Glutamatergic neuron (in vitro differentiated cells): ENCODE measurements at regions not wholly inside any gene's neighbourhood (a gene's known extent, or its start where the extent isn't known, plus 50 kb on each side); places are given as distances from the start of the nearest gene placed in this dataset.
A peak's percentile ranks its signal among the peaks of the same experiment; 100 is the strongest.

Source experiments
- DNase-seq: peaks from one replicate; pipeline ENCODE4 v3.0.0; 2022
- H3K27ac Mint-ChIP-seq: one replicate; pipeline ENCODE4 v1.8.0; 2020; ENCODE audit warnings: mild to moderate bottlenecking, mixed read lengths, inconsistent platforms; ENCODE audit not compliant: unreplicated experiment
- H3K27me3 Mint-ChIP-seq: one replicate; pipeline ENCODE4 v1.8.0; 2020; ENCODE audit warnings: mild to moderate bottlenecking, moderate library complexity, mixed read lengths, inconsistent platforms; ENCODE audit not compliant: unreplicated experiment
- H3K36me3 Mint-ChIP-seq: one replicate; pipeline ENCODE4 v1.8.0; 2020; ENCODE audit warnings: mild to moderate bottlenecking, mixed read lengths, inconsistent platforms; ENCODE audit not compliant: unreplicated experiment
- H3K4me1 Mint-ChIP-seq: one replicate; pipeline ENCODE4 v1.8.0; 2020; ENCODE audit warnings: mild to moderate bottlenecking, low read depth, mixed read lengths, inconsistent platforms; ENCODE audit not compliant: unreplicated experiment
- H3K4me3 Mint-ChIP-seq: one replicate; pipeline ENCODE4 v1.8.0; 2020; ENCODE audit warnings: mild to moderate bottlenecking, mixed read lengths, inconsistent platforms; ENCODE audit not compliant: unreplicated experiment
- H3K9me3 Mint-ChIP-seq: one replicate; pipeline ENCODE4 v1.8.0; 2020; ENCODE audit warnings: mild to moderate bottlenecking, moderate library complexity, mixed read lengths, inconsistent platforms; ENCODE audit not compliant: unreplicated experiment
- TF ChIP-seq, protein P1 (sequence below): fragments of 200-600 bp; sonication (generic); IDR thresholded peaks from one replicate; pipeline ENCODE4 v1.5.0; 2021; ENCODE audit not compliant: partially characterized antibody, unreplicated experiment

DNA sequence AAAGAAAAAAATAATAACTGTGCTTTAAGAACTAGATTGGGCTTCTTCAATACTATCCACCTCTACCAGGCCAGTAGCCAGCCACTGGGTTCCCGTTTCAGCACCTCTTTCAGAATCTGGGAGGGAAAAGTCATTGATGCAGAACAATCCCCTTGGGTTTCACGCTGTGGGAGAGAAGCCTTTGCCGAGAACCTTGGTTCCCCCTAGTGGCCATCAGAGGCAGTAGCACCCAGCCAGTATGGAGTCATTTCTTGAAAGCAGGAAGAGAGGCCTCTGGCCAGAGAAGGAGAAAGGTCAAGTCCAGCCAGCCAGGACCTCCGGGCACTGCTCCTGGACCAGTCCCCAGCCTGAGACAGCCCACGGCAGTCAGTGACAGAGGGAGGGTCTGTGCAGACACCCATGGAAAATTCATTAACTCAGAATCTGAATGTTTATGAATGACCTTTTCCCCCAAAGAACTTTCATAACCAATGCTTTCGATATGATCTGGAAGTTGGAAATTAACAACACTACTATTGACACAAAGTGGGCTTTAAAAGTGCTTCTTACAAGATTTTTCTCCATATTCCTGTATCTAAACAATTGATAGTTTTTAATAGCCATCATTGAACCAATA is 51.2 kb upstream of the CDH5 start:
- H3K4me3 Mint-ChIP-seq, result no peak overlapping the region
- H3K9me3 Mint-ChIP-seq, result no peaks in the 10 kb centered on the region
- H3K36me3 Mint-ChIP-seq, result no peaks in the 10 kb centered on the region
- TF ChIP-seq, protein P1, sequence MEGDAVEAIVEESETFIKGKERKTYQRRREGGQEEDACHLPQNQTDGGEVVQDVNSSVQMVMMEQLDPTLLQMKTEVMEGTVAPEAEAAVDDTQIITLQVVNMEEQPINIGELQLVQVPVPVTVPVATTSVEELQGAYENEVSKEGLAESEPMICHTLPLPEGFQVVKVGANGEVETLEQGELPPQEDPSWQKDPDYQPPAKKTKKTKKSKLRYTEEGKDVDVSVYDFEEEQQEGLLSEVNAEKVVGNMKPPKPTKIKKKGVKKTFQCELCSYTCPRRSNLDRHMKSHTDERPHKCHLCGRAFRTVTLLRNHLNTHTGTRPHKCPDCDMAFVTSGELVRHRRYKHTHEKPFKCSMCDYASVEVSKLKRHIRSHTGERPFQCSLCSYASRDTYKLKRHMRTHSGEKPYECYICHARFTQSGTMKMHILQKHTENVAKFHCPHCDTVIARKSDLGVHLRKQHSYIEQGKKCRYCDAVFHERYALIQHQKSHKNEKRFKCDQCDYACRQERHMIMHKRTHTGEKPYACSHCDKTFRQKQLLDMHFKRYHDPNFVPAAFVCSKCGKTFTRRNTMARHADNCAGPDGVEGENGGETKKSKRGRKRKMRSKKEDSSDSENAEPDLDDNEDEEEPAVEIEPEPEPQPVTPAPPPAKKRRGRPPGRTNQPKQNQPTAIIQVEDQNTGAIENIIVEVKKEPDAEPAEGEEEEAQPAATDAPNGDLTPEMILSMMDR, result peak; percentile 97
- H3K27ac Mint-ChIP-seq, result no peak overlapping the region
- no peaks in the 10 kb centered on the region for H3K4me1 Mint-ChIP-seq
- H3K27me3 Mint-ChIP-seq, result no peaks in the 10 kb centered on the region
- DNase-seq, result peak; percentile 63

GRCh38 chr16:66311306-66311705 is 55.2 kb upstream of the CDH5 start:
- H3K4me3 Mint-ChIP-seq, result no peak overlapping the region
- no peaks in the 10 kb centered on the region for H3K9me3 Mint-ChIP-seq
- TF ChIP-seq, protein P1, result no peak
- DNase-seq, result no peak
- H3K36me3 Mint-ChIP-seq, result no peaks in the 10 kb centered on the region
- H3K27me3 Mint-ChIP-seq, result no peaks in the 10 kb centered on the region
- H3K27ac Mint-ChIP-seq, result no peak overlapping the region
- no peaks in the 10 kb centered on the region for H3K4me1 Mint-ChIP-seq

DNA sequence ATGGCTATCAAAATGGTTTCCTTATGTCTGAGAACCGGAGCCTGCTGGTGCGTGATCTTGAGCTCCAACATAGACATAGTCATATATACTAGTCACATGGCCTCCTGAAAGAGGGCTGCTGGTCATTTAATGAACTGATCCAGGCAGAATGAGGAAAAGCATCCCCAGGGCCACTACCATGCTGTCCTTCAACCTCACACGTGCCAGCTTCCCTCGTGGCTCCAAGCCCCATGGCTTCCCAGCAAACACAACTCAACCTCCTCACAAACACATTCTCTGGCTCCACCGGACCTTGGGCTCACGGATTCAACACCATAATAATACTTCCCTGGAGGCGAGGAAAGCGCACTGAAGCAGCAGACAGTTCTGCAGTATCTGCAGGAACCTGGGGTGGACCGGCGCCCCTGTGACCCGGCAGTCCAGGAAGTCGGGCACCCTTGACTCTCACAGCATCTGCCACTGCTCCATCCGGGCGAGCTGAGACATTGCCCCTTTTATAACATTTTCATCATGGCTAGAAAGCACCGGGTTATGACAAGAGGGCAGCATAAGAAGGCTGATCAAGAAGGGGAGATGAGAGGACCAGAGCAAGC is 57.2 kb upstream of the CDH5 start:
- DNase-seq, result no peak
- H3K9me3 Mint-ChIP-seq, result peaks cover 5% of the 10 kb centered on the region
- H3K4me3 Mint-ChIP-seq, result no peak overlapping the region
- no peak overlapping the region for H3K27ac Mint-ChIP-seq
- no peaks in the 10 kb centered on the region for H3K27me3 Mint-ChIP-seq
- H3K36me3 Mint-ChIP-seq, result no peaks in the 10 kb centered on the region
- no peaks in the 10 kb centered on the region for H3K4me1 Mint-ChIP-seq
- TF ChIP-seq, protein P1, result no peak

GRCh38 chr16:66308096-66308495 is 58.4 kb upstream of the CDH5 start:
- TF ChIP-seq, protein P1, result no peak
- Mint-ChIP-seq H3K9me3 (peaks cover 5% of the 10 kb centered on the region), H3K27me3 (no peaks in the 10 kb centered on the region), H3K4me3 (no peak overlapping the region), H3K36me3 (no peaks in the 10 kb centered on the region), H3K4me1 (no peaks in the 10 kb centered on the region), H3K27ac (no peak overlapping the region)
- DNase-seq, result no peak

- H3K27ac Mint-ChIP-seq, result no peak overlapping the region
- no peaks in the 10 kb centered on the region for H3K4me1 Mint-ChIP-seq
- no peaks in the 10 kb centered on the region for H3K27me3 Mint-ChIP-seq
- H3K36me3 Mint-ChIP-seq, result no peaks in the 10 kb centered on the region
- DNase-seq, result no peak
- TF ChIP-seq, protein P1, result no peak
- no peak overlapping the region for H3K4me3 Mint-ChIP-seq
- peaks cover 5% of the 10 kb centered on the region for H3K9me3 Mint-ChIP-seq
Observed at GRCh38 chr16:66306366-66307150, 59.9 kb upstream of the CDH5 start.
